DND-41 (cell line): ENCODE measurements at regions not wholly inside any gene's neighbourhood (a gene's known extent, or its start where the extent isn't known, plus 50 kb on each side); places are given as distances from the start of the nearest gene placed in this dataset.
"Not testable (repeated sequence)": the region's sequence is repeated elsewhere in the genome, so short reads cannot be mapped to it uniquely, and the experiment has no call there.

Experiments
- CTCF ChIP-seq: IDR thresholded peaks from 2 replicates; pipeline ENCODE4 v1.5.1; 2012; ENCODE audit warnings: borderline replicate concordance, low read length, moderate library complexity, mild to moderate bottlenecking; ENCODE audit not compliant: poor library complexity, severe bottlenecking; ENCODE audit errors: extremely low read depth
- EZH2 ChIP-seq: IDR thresholded peaks from 3 replicates; pipeline ENCODE4 v1.6.1; 2012; ENCODE audit warnings: borderline replicate concordance, low read depth, mild to moderate bottlenecking, moderate library complexity, low read length, inconsistent platforms; ENCODE audit not compliant: severe bottlenecking

GRCh38 chr13:90734497-90734896, 613.0 kb upstream of the MIR17HG start:
- TF ChIP-seq CTCF, EZH2: not testable (repeated sequence)
